ENCODE measurements at regions not wholly inside any gene's neighbourhood (a gene's known extent, or its start where the extent isn't known, plus 50 kb on each side); places are given as distances from the start of the nearest gene placed in this dataset.

- no peak for TF ChIP-seq POLR2A (IDR thresholded peaks at IDR 0.05; ENCODE audit: low read depth, low read length)
- no peak for TF ChIP-seq POLR2AphosphoS5 (IDR thresholded peaks at IDR 0.05; ENCODE audit: low read depth, low read length)
- TF ChIP-seq TAF1 (IDR thresholded peaks at IDR 0.05; ENCODE audit: borderline replicate concordance, low read depth, low read length): no peak
Measured at GRCh38 chr12:46489951-46490388, 117.4 kb upstream of the SLC38A2 start.

Measured in GM12892 (cell line).